Esophagus squamous epithelium (tissue), 4 donors: ENCODE measurements at regions not wholly inside any gene's neighbourhood (a gene's known extent, or its start where the extent isn't known, plus 50 kb on each side); places are given as distances from the start of the nearest gene placed in this dataset.

Source experiments
- CTCF ChIP-seq, 6 experiments: fragments of 450-650 bp in 4 of 6; fragments of 200-600 bp in 2 of 6; sonication (generic) in 2 of 6; IDR thresholded peaks; one replicate each; pipeline ENCODE4 v1.5.1; 2016 to 2019; ENCODE audit warnings: antibody characterized with exemption in 6 of 6, mild to moderate bottlenecking in 4 of 6, moderate library complexity in 4 of 6
- POLR2A ChIP-seq, 4 donors: fragments of 450-650 bp; IDR thresholded peaks; one replicate each; pipeline ENCODE4 v1.6.1; 2017; ENCODE audit warnings: antibody characterized with exemption in 4 of 4, mild to moderate bottlenecking in 4 of 4, moderate library complexity in 3 of 4

GRCh38 chr12:13299457-13299856, 102.9 kb downstream of the EMP1 start:
- TF ChIP-seq CTCF (IDR thresholded peaks at IDR 0.05) (no peak), POLR2A (IDR thresholded peaks at IDR 0.05) (no peak)
